GM12865 (cell line): ENCODE measurements at regions not wholly inside any gene's neighbourhood (a gene's known extent, or its start where the extent isn't known, plus 50 kb on each side); places are given as distances from the start of the nearest gene placed in this dataset.
A peak's percentile ranks its signal among the peaks of the same experiment; 100 is the strongest.

Source experiments
- DNase-seq: peaks from one replicate; pipeline ENCODE4 v3.0.0; 2010; ENCODE audit warnings: low read depth
- H3K4me3 ChIP-seq: 2 replicates; pipeline ENCODE4 v1.5.1; 2011; ENCODE audit warnings: mild to moderate bottlenecking, low read depth, low read length, control low read depth
- CTCF ChIP-seq: IDR thresholded peaks from 2 replicates; pipeline ENCODE4 v1.5.1; 2011; ENCODE audit warnings: low read length, control low read depth, low read depth, inconsistent platforms; ENCODE audit not compliant: insufficient read depth; ENCODE audit errors: missing control alignments

- H3K4me3 ChIP-seq, result no peak overlapping the region
- DNase-seq, result no peak
- no peak for TF ChIP-seq CTCF
Measured at GRCh38 chr2:207276858-207277257, 111.1 kb upstream of the KLF7 start.

GRCh38 chr2:207279520-207279919 lies 113.8 kb upstream of the KLF7 start:
- H3K4me3 ChIP-seq, result no peak overlapping the region
- no peak for TF ChIP-seq CTCF
- peak; percentile 30 for DNase-seq

GRCh38 chr2:207281436-207281835 lies 115.7 kb upstream of the KLF7 start:
- no peak for DNase-seq
- H3K4me3 ChIP-seq, result no peak overlapping the region
- TF ChIP-seq CTCF, result no peak

GRCh38 chr2:207282916-207283315 lies 117.2 kb upstream of the KLF7 start:
- H3K4me3 ChIP-seq, result no peak overlapping the region
- DNase-seq, result no peak
- TF ChIP-seq CTCF, result no peak

GRCh38 chr2:207283356-207283755 lies 117.6 kb upstream of the KLF7 start:
- H3K4me3 ChIP-seq, result no peak overlapping the region
- no peak for TF ChIP-seq CTCF
- peak; percentile 26 for DNase-seq

- H3K4me3 ChIP-seq, result no peak overlapping the region
- no peak for DNase-seq
- no peak for TF ChIP-seq CTCF
Measured at GRCh38 chr2:207284556-207285472, 119.1 kb upstream of the KLF7 start.

GRCh38 chr2:207285473-207285815 lies 119.7 kb upstream of the KLF7 start:
- H3K4me3 ChIP-seq, result no peak overlapping the region
- peak; percentile 43 for DNase-seq
- TF ChIP-seq CTCF, result no peak
